Cardiac fibroblast (primary cell): ENCODE measurements at regions not wholly inside any gene's neighbourhood (a gene's known extent, or its start where the extent isn't known, plus 50 kb on each side); places are given as distances from the start of the nearest gene placed in this dataset.

Experiments
- DNase-seq, 2 donors: peaks; one replicate each; pipeline versions ENCODE4 v3.0.0 to v3.0.0-alpha.2; 2010; ENCODE audit warnings: low read depth in 2 of 2
- H3K4me3 ChIP-seq, 2 donors: replicated peaks in 1 of 2; 1 replicate in 1 of 2; 2 replicates in 1 of 2; pipeline ENCODE4 v1.5.1; 2011; ENCODE audit warnings: low read depth in 2 of 2, low read length in 2 of 2, mild to moderate bottlenecking in 2 of 2, moderate library complexity in 1 of 2
- TF ChIP-seq, protein P1 (sequence below): IDR thresholded peaks from one replicate; pipeline ENCODE4 v1.5.1; 2011; ENCODE audit warnings: low read depth, mild to moderate bottlenecking, low read length, inconsistent platforms

GRCh38 chr11:120009938-120010337 is 128.0 kb downstream of the TRIM29 start:
- TF ChIP-seq, protein P1, sequence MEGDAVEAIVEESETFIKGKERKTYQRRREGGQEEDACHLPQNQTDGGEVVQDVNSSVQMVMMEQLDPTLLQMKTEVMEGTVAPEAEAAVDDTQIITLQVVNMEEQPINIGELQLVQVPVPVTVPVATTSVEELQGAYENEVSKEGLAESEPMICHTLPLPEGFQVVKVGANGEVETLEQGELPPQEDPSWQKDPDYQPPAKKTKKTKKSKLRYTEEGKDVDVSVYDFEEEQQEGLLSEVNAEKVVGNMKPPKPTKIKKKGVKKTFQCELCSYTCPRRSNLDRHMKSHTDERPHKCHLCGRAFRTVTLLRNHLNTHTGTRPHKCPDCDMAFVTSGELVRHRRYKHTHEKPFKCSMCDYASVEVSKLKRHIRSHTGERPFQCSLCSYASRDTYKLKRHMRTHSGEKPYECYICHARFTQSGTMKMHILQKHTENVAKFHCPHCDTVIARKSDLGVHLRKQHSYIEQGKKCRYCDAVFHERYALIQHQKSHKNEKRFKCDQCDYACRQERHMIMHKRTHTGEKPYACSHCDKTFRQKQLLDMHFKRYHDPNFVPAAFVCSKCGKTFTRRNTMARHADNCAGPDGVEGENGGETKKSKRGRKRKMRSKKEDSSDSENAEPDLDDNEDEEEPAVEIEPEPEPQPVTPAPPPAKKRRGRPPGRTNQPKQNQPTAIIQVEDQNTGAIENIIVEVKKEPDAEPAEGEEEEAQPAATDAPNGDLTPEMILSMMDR, result no peak
- no peak for DNase-seq
- H3K4me3 ChIP-seq, result no peak overlapping the region

DNA sequence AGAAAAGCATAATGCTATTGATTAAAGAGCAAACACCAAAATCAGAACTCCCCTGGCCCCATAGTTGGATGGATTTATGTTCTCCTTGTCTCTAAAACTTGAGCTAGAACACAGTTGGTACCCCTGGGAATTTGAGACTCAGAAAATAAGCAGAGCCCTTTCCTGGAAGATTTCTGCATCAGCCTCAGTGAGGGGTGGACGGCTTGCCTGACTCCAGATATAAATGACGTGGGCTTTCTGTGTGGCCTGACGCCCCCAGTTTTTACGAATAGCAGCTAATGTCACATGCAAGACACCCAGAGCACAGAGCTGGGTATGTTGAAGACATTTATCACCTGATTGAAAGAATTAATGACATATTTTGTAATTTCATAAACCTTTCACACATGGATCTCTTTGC is 130.8 kb downstream of the TRIM29 start:
- DNase-seq, result no peak
- H3K4me3 ChIP-seq, result no peak overlapping the region
- TF ChIP-seq, protein P1, result no peak

DNA sequence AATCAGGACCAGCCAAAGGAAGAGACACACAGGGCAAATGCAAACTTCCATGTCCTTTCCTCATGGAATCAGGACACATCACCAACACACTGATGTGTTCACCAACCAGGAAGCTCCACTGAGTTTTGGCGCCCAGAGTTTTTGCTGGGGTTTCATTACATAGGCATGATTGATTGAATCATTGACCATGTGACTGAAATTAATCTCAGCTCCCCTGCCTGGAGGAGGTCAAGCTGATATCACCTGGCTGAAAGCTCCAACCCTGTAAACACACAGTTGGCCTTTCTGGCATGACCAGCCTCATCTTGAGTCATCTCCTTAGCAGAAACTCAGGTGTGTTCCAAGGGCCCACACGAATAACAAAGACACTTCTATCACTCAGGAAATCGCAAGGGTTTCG is 133.2 kb downstream of the TRIM29 start:
- no peak for DNase-seq
- no peak overlapping the region for H3K4me3 ChIP-seq
- TF ChIP-seq, protein P1, result no peak

GRCh38 chr11:120001178-120002090 is 136.5 kb downstream of the TRIM29 start:
- TF ChIP-seq, protein P1, result no peak
- H3K4me3 ChIP-seq, result no peak overlapping the region
- DNase-seq, result no peak

DNA sequence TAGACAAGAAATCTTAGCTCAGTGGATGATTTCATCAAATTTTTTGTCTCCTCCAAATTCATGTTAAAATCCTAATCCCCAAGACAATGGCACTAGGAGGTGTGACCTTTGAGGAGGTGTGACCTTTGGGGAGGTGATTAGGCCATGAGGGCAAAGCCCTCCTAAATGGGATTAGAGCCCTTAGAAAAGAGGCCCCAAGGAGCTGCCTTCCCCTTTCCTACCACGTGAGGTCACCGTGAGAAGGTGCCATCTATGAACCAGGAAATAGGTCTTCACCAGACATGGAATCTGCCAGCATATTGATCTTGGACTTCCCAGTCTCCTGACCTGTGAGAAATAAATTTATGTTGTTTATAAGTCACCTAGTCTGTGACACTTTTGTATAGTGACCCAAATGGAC is 138.7 kb downstream of the TRIM29 start:
- no peak for DNase-seq
- TF ChIP-seq, protein P1, result no peak
- H3K4me3 ChIP-seq, result no peak overlapping the region

- H3K4me3 ChIP-seq, result no peak overlapping the region
- TF ChIP-seq, protein P1, result no peak
- no peak for DNase-seq
Measured at GRCh38 chr11:119996556-119996955, 141.4 kb downstream of the TRIM29 start.
